ENCODE measurements at regions not wholly inside any gene's neighbourhood (a gene's known extent, or its start where the extent isn't known, plus 50 kb on each side); places are given as distances from the start of the nearest gene placed in this dataset.

DNA sequence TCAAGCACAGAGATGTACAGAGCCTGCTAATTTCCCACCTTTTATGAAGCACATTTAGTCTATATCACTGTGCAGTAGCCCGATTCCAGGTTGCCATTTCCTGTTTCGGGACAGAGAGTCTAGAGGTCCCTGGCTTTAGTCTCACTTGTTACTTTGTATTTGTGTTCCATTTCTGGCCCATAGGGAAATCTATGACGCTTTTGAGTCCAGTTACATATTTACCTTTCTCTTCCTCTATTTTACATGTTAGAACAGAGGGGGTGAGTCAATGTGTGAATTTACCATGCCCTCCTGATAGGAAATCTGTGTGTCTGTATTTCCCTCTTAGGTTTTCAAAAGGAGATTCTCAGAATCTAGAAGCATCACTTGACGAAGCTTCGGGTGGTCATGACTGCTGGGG, 227.1 kb upstream of the ZFHX3 start:
- Histone ChIP-seq H3K27ac (no peak overlapping the region), H3K4me1 (no peaks in the 10 kb centered on the region), H3K36me3 (no peaks in the 10 kb centered on the region), H3K4me3 (no peak overlapping the region), H3K27me3 (no peaks in the 10 kb centered on the region), H3K9me3 (no peaks in the 10 kb centered on the region)
- intact Hi-C loops (cut with DNase I) = no loop called here
- TF ChIP-seq, protein P1, sequence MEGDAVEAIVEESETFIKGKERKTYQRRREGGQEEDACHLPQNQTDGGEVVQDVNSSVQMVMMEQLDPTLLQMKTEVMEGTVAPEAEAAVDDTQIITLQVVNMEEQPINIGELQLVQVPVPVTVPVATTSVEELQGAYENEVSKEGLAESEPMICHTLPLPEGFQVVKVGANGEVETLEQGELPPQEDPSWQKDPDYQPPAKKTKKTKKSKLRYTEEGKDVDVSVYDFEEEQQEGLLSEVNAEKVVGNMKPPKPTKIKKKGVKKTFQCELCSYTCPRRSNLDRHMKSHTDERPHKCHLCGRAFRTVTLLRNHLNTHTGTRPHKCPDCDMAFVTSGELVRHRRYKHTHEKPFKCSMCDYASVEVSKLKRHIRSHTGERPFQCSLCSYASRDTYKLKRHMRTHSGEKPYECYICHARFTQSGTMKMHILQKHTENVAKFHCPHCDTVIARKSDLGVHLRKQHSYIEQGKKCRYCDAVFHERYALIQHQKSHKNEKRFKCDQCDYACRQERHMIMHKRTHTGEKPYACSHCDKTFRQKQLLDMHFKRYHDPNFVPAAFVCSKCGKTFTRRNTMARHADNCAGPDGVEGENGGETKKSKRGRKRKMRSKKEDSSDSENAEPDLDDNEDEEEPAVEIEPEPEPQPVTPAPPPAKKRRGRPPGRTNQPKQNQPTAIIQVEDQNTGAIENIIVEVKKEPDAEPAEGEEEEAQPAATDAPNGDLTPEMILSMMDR (IDR thresholded peaks at IDR 0.05) = no peak
- TF ChIP-seq POLR2AphosphoS5 (IDR thresholded peaks at IDR 0.05; ENCODE audit: insufficient read depth in 1 of 2, low read depth in 1 of 2) (no peak), POLR2A (IDR thresholded peaks at IDR 0.05) (no peak)
- no peak for DNase-seq (ENCODE audit: extremely low spot score in 2 of 2)

DNA sequence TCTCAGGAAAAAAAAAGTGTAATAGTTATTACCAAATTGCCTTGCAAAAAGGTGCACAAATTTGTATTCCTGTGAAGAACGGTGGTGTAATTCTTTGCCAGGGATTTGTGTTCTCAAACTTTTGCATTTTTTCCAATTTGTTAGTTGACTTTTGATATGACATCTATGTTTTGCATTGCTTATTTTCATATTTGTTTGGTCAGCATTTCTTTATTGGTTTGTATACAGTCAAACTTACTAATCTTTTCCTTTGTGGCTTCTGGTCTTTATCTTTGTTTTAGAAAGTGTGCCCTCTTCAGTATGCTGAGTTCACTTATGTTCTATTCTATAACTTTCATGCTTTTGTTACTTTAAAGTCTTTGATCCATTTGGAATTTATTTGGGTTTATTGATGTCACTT, 226.2 kb upstream of the ZFHX3 start:
- Histone ChIP-seq H3K27ac (no peak overlapping the region), H3K36me3 (no peaks in the 10 kb centered on the region), H3K27me3 (no peaks in the 10 kb centered on the region), H3K9me3 (no peaks in the 10 kb centered on the region), H3K4me1 (no peaks in the 10 kb centered on the region), H3K4me3 (no peak overlapping the region)
- intact Hi-C loops (cut with DNase I) = no loop called here
- TF ChIP-seq, protein P1 (IDR thresholded peaks at IDR 0.05) = no peak
- no peak for TF ChIP-seq POLR2A (IDR thresholded peaks at IDR 0.05)
- TF ChIP-seq POLR2AphosphoS5 (IDR thresholded peaks at IDR 0.05; ENCODE audit: insufficient read depth in 1 of 2, low read depth in 1 of 2) = no peak
- DNase-seq (ENCODE audit: extremely low spot score in 2 of 2) = no peak

GRCh38 chr16:73268366-73268993, 220.6 kb upstream of the ZFHX3 start:
- Histone ChIP-seq H3K27me3 (no peaks in the 10 kb centered on the region), H3K4me3 (no peak overlapping the region), H3K9me3 (no peaks in the 10 kb centered on the region), H3K27ac (no peak overlapping the region), H3K36me3 (no peaks in the 10 kb centered on the region), H3K4me1 (no peaks in the 10 kb centered on the region)
- no peak for DNase-seq (ENCODE audit: extremely low spot score in 2 of 2)
- intact Hi-C loops (cut with DNase I) = no loop called here
- no peak for TF ChIP-seq POLR2A (IDR thresholded peaks at IDR 0.05)
- TF ChIP-seq, protein P1 (IDR thresholded peaks at IDR 0.05) = no peak
- no peak for TF ChIP-seq POLR2AphosphoS5 (IDR thresholded peaks at IDR 0.05; ENCODE audit: insufficient read depth in 1 of 2, low read depth in 1 of 2)

- no peaks in the 10 kb centered on the region for H3K27me3 ChIP-seq
- H3K36me3 ChIP-seq = no peaks in the 10 kb centered on the region
- TF ChIP-seq POLR2A (IDR thresholded peaks at IDR 0.05) = no peak
- TF ChIP-seq, protein P1 (IDR thresholded peaks at IDR 0.05) = no peak
- H3K4me1 ChIP-seq = no peaks in the 10 kb centered on the region
- no peak overlapping the region for H3K27ac ChIP-seq
- H3K4me3 ChIP-seq = no peak overlapping the region
- H3K9me3 ChIP-seq = no peaks in the 10 kb centered on the region
- DNase-seq (ENCODE audit: extremely low spot score in 2 of 2) = no peak
- intact Hi-C loops (cut with DNase I) = no loop called here
These were observed 218.0 kb upstream of the ZFHX3 start for GRCh38 chr16:73265935-73266334.

DNA sequence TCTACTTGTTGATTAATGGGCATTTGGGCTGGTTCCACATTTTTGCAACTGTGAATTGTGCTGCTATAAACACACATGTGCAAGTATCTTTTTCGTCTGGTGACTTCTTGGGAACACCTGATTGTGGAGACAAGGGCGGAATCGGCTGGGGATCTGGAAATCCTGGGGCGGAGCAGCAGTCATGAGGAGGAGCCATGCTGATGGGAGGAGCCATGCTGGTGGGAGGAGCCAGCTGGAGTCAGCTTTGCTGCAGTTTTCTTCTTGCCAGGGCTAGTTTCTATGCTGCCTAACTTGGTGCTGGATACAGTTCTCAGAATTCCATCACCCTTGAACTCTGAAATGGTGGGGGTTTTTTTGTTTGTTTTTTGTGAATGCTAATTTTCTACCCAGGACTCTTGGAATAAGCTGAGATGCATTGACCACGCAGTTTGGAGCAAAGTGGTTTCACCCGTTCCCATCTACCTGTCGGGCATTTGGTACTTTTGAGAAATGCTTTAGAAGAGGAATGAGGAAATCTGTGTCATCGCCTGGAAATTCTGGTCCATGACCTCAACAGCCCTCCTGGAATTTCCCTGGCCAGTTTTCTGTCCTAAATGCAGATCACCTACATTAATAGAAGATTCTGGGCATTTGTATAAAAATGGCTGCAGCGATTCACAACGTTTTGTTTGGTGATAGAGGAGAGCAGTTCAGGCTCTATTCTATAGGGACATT, 217.4 kb upstream of the ZFHX3 start:
- intact Hi-C loops (cut with DNase I) = no loop called here
- Histone ChIP-seq H3K4me3 (no peak overlapping the region), H3K27ac (no peak overlapping the region), H3K4me1 (no peaks in the 10 kb centered on the region), H3K9me3 (no peaks in the 10 kb centered on the region), H3K27me3 (no peaks in the 10 kb centered on the region), H3K36me3 (no peaks in the 10 kb centered on the region)
- TF ChIP-seq POLR2AphosphoS5 (IDR thresholded peaks at IDR 0.05; ENCODE audit: insufficient read depth in 1 of 2, low read depth in 1 of 2) (no peak), POLR2A (IDR thresholded peaks at IDR 0.05) (no peak)
- TF ChIP-seq, protein P1 (IDR thresholded peaks at IDR 0.05) = no peak
- no peak for DNase-seq (ENCODE audit: extremely low spot score in 2 of 2)

Measured in vagina (tissue), 2 donors.